Left cardiac atrium (tissue), 4 donors: ENCODE measurements at regions not wholly inside any gene's neighbourhood (a gene's known extent, or its start where the extent isn't known, plus 50 kb on each side); places are given as distances from the start of the nearest gene placed in this dataset.
A peak's percentile ranks its signal among the peaks of the same experiment; 100 is the strongest.
"Not testable (repeated sequence)": the region's sequence is repeated elsewhere in the genome, so short reads cannot be mapped to it uniquely, and the experiment has no call there.

ENCODE experiments used
- ATAC-seq, 2 donors: fragments of 200-7000 bp; cut with Tn5 transposase; one replicate each; pipeline ENCODE4 v1.9.1; 2020; ENCODE audit warnings: mild to moderate bottlenecking in 2 of 2, moderate library complexity in 2 of 2
- DNase-seq: peaks from one replicate; pipeline ENCODE4 v3.0.0-alpha.2; 2020
- intact Hi-C, 2 donors: fragments of 100-400 bp; cut with DNase I; formaldehyde crosslinking; loops; one replicate each; pipeline versions ENCODE4 v1.14.1 to v1.15.1; 2022 to 2023
- donor health status: DM: no; HTN: yes; CAD: no.
- donor health status: DM: no; HTN: yes; CAD: no; lungs with severe emphysema.
- donor health status: DM: yes; HTN: yes; CAD: no.
- donor health status: Dilated cardiomyopathy.

GRCh38 chr1:229846351-229846750 is 220.3 kb downstream of the URB2 start:
- ATAC-seq (no peak), DNase-seq (no peak)
- intact Hi-C loops, result no loop called here

GRCh38 chr1:229848752-229849677 is 218.0 kb upstream of the GALNT2 start:
- DNase-seq (no peak), ATAC-seq (no peak)
- intact Hi-C loops, result no loop called here

GRCh38 chr1:229851511-229851910 is 215.5 kb upstream of the GALNT2 start:
- intact Hi-C loops, result no loop called here
- ATAC-seq (no peak), DNase-seq (no peak)

GRCh38 chr1:229853751-229854150 is 213.3 kb upstream of the GALNT2 start:
- intact Hi-C loops, result no loop called here

GRCh38 chr1:229854620-229855019 is 212.4 kb upstream of the GALNT2 start:
- ATAC-seq (no peak), DNase-seq (no peak)
- intact Hi-C loops, result no loop called here

More at GRCh38 chr1:229853751-229854150, 213.3 kb upstream of the GALNT2 start:
- no peak for DNase-seq
- ATAC-seq, result no peak

- DNase-seq (no peak), ATAC-seq (peak in 1 of 2 donors; percentile 63)
- intact Hi-C loops, result no loop called here
Measured at GRCh38 chr1:229856009-229856650, 210.9 kb upstream of the GALNT2 start.

GRCh38 chr1:229857585-229857984 is 209.5 kb upstream of the GALNT2 start:
- intact Hi-C loops, result no loop called here
- no peak for ATAC-seq
- DNase-seq, result no peak

GRCh38 chr1:229859026-229859425 is 208.0 kb upstream of the GALNT2 start:
- intact Hi-C loops, result no loop called here

GRCh38 chr1:229860926-229861325 is 206.1 kb upstream of the GALNT2 start:
- DNase-seq (no peak), ATAC-seq (no peak)
- intact Hi-C loops, result no loop called here

More at GRCh38 chr1:229859026-229859425, 208.0 kb upstream of the GALNT2 start:
- ATAC-seq, result no peak
- DNase-seq, result no peak

- no peak for ATAC-seq
- DNase-seq, result no peak
- intact Hi-C loops, result no loop called here
Measured at GRCh38 chr1:229862017-229862774, 204.8 kb upstream of the GALNT2 start.

GRCh38 chr1:229863651-229864545 is 203.1 kb upstream of the GALNT2 start:
- intact Hi-C loops, result no loop called here
- peak; percentile 84 to 93 for ATAC-seq
- peak; percentile 33 for DNase-seq

GRCh38 chr1:229864686-229865230 is 202.3 kb upstream of the GALNT2 start:
- DNase-seq, result no peak
- intact Hi-C loops, result no loop called here
- peak; percentile 13 for ATAC-seq

GRCh38 chr1:229865321-229865720 is 201.7 kb upstream of the GALNT2 start:
- DNase-seq, ATAC-seq, intact Hi-C loops: not testable (repeated sequence)

GRCh38 chr1:229867726-229868125 is 199.3 kb upstream of the GALNT2 start:
- no peak for ATAC-seq
- no peak for DNase-seq
- intact Hi-C loops, result no loop called here

GRCh38 chr1:229869240-229869639 is 197.8 kb upstream of the GALNT2 start:
- intact Hi-C loops, result no loop called here
- no peak for DNase-seq
- ATAC-seq, result no peak

- DNase-seq (no peak), ATAC-seq (no peak)
- intact Hi-C loops, result no loop called here
Measured at GRCh38 chr1:229869687-229870086, 197.4 kb upstream of the GALNT2 start.

GRCh38 chr1:229870381-229870780 is 196.7 kb upstream of the GALNT2 start:
- DNase-seq (no peak), ATAC-seq (no peak)
- intact Hi-C loops, result no loop called here

GRCh38 chr1:229871078-229871676 is 195.9 kb upstream of the GALNT2 start:
- DNase-seq (no peak), ATAC-seq (peak; percentile 38 to 83)
- intact Hi-C loops, result no loop called here
